HEK293T (cell line): ENCODE measurements at regions not wholly inside any gene's neighbourhood (a gene's known extent, or its start where the extent isn't known, plus 50 kb on each side); places are given as distances from the start of the nearest gene placed in this dataset.

Experiments
- CTCF ChIA-PET: fragments of 350-600 bp; formaldehyde crosslinking; extraction: SDS; loops from one replicate; lab custom pipeline; 2021; ENCODE audit warnings: antibody characterized with exemption, inconsistent platforms; lab: Yijun Ruan, JAX
- POLR2A ChIA-PET: fragments of 350-600 bp; formaldehyde crosslinking; extraction: SDS; loops from one replicate; lab custom pipeline; 2020; ENCODE audit warnings: antibody characterized with exemption, inconsistent platforms; lab: Yijun Ruan, JAX
- DNase-seq: peaks from one replicate; pipeline ENCODE4 v3.0.0; 2012; ENCODE audit warnings: mixed read lengths; ENCODE audit errors: extremely low spot score
- ARNT ChIP-seq: fragments of 450-650 bp; IDR thresholded peaks from 2 replicates; pipeline ENCODE4 v1.6.1; 2017; ENCODE audit warnings: mild to moderate bottlenecking
- BHLHE40 ChIP-seq: fragments of 450-650 bp; IDR thresholded peaks from 2 replicates; pipeline ENCODE4 v1.6.1; 2016; ENCODE audit warnings: mild to moderate bottlenecking, moderate library complexity, borderline replicate concordance
- CTBP1 ChIP-seq: fragments of 450-650 bp; IDR thresholded peaks from 2 replicates; pipeline ENCODE4 v1.6.1; 2016; ENCODE audit warnings: borderline replicate concordance
- ELF4 ChIP-seq: fragments of 450-650 bp; IDR thresholded peaks from 2 replicates; pipeline ENCODE4 v1.6.1; 2017; ENCODE audit warnings: antibody characterized with exemption
- FOXA1 ChIP-seq: fragments of 450-650 bp; IDR thresholded peaks from 2 replicates; pipeline ENCODE4 v1.6.1; 2016; ENCODE audit warnings: mild to moderate bottlenecking
- FOXK2 ChIP-seq: fragments of 450-650 bp; IDR thresholded peaks from 2 replicates; pipeline ENCODE4 v1.6.1; 2016; ENCODE audit warnings: mild to moderate bottlenecking
- FOXM1 ChIP-seq: fragments of 450-650 bp; IDR thresholded peaks from 2 replicates; pipeline ENCODE4 v1.6.1; 2017; ENCODE audit warnings: mild to moderate bottlenecking, borderline replicate concordance
- HDGF ChIP-seq: fragments of 450-650 bp; IDR thresholded peaks from 2 replicates; pipeline ENCODE4 v1.6.1; 2017; ENCODE audit warnings: antibody characterized with exemption, borderline replicate concordance
- L3MBTL2 ChIP-seq: fragments of 450-650 bp; conservative IDR thresholded peaks from 2 replicates; pipeline ENCODE4 v1.6.1; 2016; ENCODE audit warnings: mild to moderate bottlenecking
- LEF1 ChIP-seq: fragments of 450-650 bp; IDR thresholded peaks from 2 replicates; pipeline ENCODE4 v1.6.1; 2017; ENCODE audit warnings: mild to moderate bottlenecking, borderline replicate concordance
- NFRKB ChIP-seq: fragments of 450-650 bp; IDR thresholded peaks from 2 replicates; pipeline ENCODE4 v1.6.1; 2016; ENCODE audit warnings: mild to moderate bottlenecking, moderate library complexity
- PKNOX1 ChIP-seq: fragments of 450-650 bp; IDR thresholded peaks from 2 replicates; pipeline ENCODE4 v1.6.1; 2016
- SP1 ChIP-seq: fragments of 450-650 bp; IDR thresholded peaks from 2 replicates; pipeline ENCODE4 v1.6.1; 2017
- SUZ12 ChIP-seq: fragments of 450-650 bp; IDR thresholded peaks from 2 replicates; pipeline ENCODE4 v1.6.1; 2016; ENCODE audit warnings: mild to moderate bottlenecking
- TARDBP ChIP-seq: fragments of 450-650 bp; IDR thresholded peaks from 2 replicates; pipeline ENCODE4 v1.6.1; 2016
- ZNF384 ChIP-seq: fragments of 450-650 bp; IDR thresholded peaks from 2 replicates; pipeline ENCODE4 v1.6.1; 2016

GRCh38 chr13:50549221-50549942 lies 294.1 kb downstream of the DLEU7 start:
- DNase-seq, result no peak
- ChIA-PET POLR2A (no interaction called here), CTCF (no interaction called here)
- TF ChIP-seq SUZ12, result no peak
- no peak for TF ChIP-seq PKNOX1
- no peak for TF ChIP-seq L3MBTL2

- CTCF ChIA-PET, result no interaction called here
- no peak for DNase-seq
- POLR2A ChIA-PET, result no interaction called here
- no peak for TF ChIP-seq ELF4
- no peak for TF ChIP-seq FOXA1
- no peak for TF ChIP-seq SUZ12
- no peak for TF ChIP-seq PKNOX1
- TF ChIP-seq BHLHE40, result no peak
- no peak for TF ChIP-seq FOXK2
- TF ChIP-seq ZNF384, result no peak
- TF ChIP-seq HDGF, result no peak
- no peak for TF ChIP-seq FOXM1
- no peak for TF ChIP-seq CTBP1
- TF ChIP-seq SP1, result no peak
- TF ChIP-seq L3MBTL2, result no peak
- no peak for TF ChIP-seq TARDBP
- no peak for TF ChIP-seq LEF1
- TF ChIP-seq NFRKB, result no peak
- no peak for TF ChIP-seq ARNT
Observed at GRCh38 chr13:50550151-50550550, 293.3 kb downstream of the DLEU7 start.

- ChIA-PET CTCF (interaction anchor here (0.7 to 1.1 kb wide), 3 partner anchors 9 to 576 kb away, joined by 3 to 4 read pairs (median 3); no protein-coding TSS in a partner anchor), POLR2A (no interaction called here)
- TF ChIP-seq ELF4 (no peak), SP1 (no peak)
- DNase-seq, result no peak
Observed at GRCh38 chr13:50552424-50552966, 291.0 kb downstream of the DLEU7 start.

GRCh38 chr13:50561739-50562138 lies 281.8 kb downstream of the DLEU7 start:
- POLR2A ChIA-PET, result no interaction called here
- DNase-seq, result no peak
- CTCF ChIA-PET, result no interaction called here
- TF ChIP-seq LEF1, result no peak
- peak; percentile 59 for TF ChIP-seq PKNOX1

GRCh38 chr13:50566646-50567045 lies 276.8 kb downstream of the DLEU7 start:
- ChIA-PET CTCF (no interaction called here), POLR2A (no interaction called here)
- DNase-seq, result no peak
- no peak for TF ChIP-seq FOXA1
- TF ChIP-seq HDGF, result no peak
- TF ChIP-seq FOXM1, result no peak
- TF ChIP-seq SUZ12, result no peak
- no peak for TF ChIP-seq TARDBP
- TF ChIP-seq PKNOX1, result no peak
- no peak for TF ChIP-seq LEF1
- no peak for TF ChIP-seq ARNT
- TF ChIP-seq CTBP1, result no peak
- no peak for TF ChIP-seq NFRKB
- TF ChIP-seq BHLHE40, result no peak
- no peak for TF ChIP-seq FOXK2
- no peak for TF ChIP-seq ZNF384
- TF ChIP-seq L3MBTL2, result no peak
- no peak for TF ChIP-seq ELF4
- TF ChIP-seq SP1, result no peak

- ChIA-PET POLR2A (no interaction called here), CTCF (no interaction called here)
- TF ChIP-seq ARNT (no peak), CTBP1 (no peak), L3MBTL2 (no peak), LEF1 (no peak), FOXM1 (no peak), PKNOX1 (no peak), ELF4 (no peak), TARDBP (no peak), ZNF384 (no peak), FOXK2 (no peak), SP1 (no peak), BHLHE40 (no peak), HDGF (no peak), FOXA1 (no peak), SUZ12 (no peak), NFRKB (no peak)
- DNase-seq, result no peak
Observed at GRCh38 chr13:50572129-50572528, 271.4 kb downstream of the DLEU7 start.
